OCI-LY1 (cell line): ENCODE measurements at regions not wholly inside any gene's neighbourhood (a gene's known extent, or its start where the extent isn't known, plus 50 kb on each side); places are given as distances from the start of the nearest gene placed in this dataset.

Experiments used
- H2AFZ ChIP-seq: fragments of 200-600 bp; sonication (generic), shearing (Covaris generic); 2 replicates; pipeline ENCODE4 v1.6.0; 2014; ENCODE audit warnings: antibody characterized with exemption, mild to moderate bottlenecking, low read length
- H3F3A ChIP-seq: fragments of 200-600 bp; sonication (generic), shearing (Covaris generic); 2 replicates; pipeline ENCODE4 v1.6.0; 2014; ENCODE audit warnings: mild to moderate bottlenecking, antibody characterized with exemption, low read length, moderate library complexity; ENCODE audit not compliant: insufficient read depth
- H3K27ac ChIP-seq: fragments of 200-600 bp; sonication (generic); 2 replicates; pipeline ENCODE4 v1.5.1; 2014; ENCODE audit warnings: low read length, mixed run types, mild to moderate bottlenecking, low read depth; ENCODE audit not compliant: poor library complexity, severe bottlenecking
- H3K27me3 ChIP-seq: fragments of 200-600 bp; sonication (generic); 2 replicates; pipeline ENCODE4 v1.6.0; 2014; ENCODE audit warnings: antibody characterized with exemption, mild to moderate bottlenecking, low read length, moderate library complexity; ENCODE audit not compliant: insufficient read depth
- H3K36me3 ChIP-seq: fragments of 200-600 bp; sonication (generic); 2 replicates; pipeline ENCODE4 v1.6.1; 2014; ENCODE audit warnings: mild to moderate bottlenecking, antibody characterized with exemption, low read length, moderate library complexity, mixed read lengths; ENCODE audit not compliant: insufficient read depth
- H3K4me1 ChIP-seq: fragments of 200-600 bp; sonication (generic); 2 replicates; pipeline ENCODE4 v1.5.1; 2014; ENCODE audit warnings: mild to moderate bottlenecking, low read length, moderate library complexity; ENCODE audit not compliant: insufficient read depth, severe bottlenecking
- H3K4me2 ChIP-seq: fragments of 200-600 bp; sonication (generic), shearing (Covaris generic); 2 replicates; pipeline ENCODE4 v1.6.1; 2014; ENCODE audit warnings: low read length
- H3K4me3 ChIP-seq: fragments of 200-600 bp; sonication (generic); 2 replicates; pipeline ENCODE4 v1.5.1; 2014; ENCODE audit warnings: low read length, low read depth, mild to moderate bottlenecking, mixed read lengths; ENCODE audit not compliant: poor library complexity, severe bottlenecking
- H3K79me2 ChIP-seq: fragments of 200-600 bp; shearing (Covaris generic); 2 replicates; pipeline ENCODE4 v1.6.1; 2016; ENCODE audit warnings: mixed run types, low read length, mixed read lengths; ENCODE audit not compliant: insufficient read depth
- H3K9ac ChIP-seq: fragments of 200-600 bp; sonication (generic), shearing (Covaris generic); 2 replicates; pipeline ENCODE4 v1.6.1; 2014; ENCODE audit warnings: mild to moderate bottlenecking, low read length, mixed read lengths
- H3K9me2 ChIP-seq: fragments of 200-600 bp; sonication (generic), shearing (Covaris generic); 2 replicates; pipeline ENCODE4 v1.6.1; 2014; ENCODE audit warnings: low read depth, mild to moderate bottlenecking, low read length, mixed read lengths
- H3K9me3 ChIP-seq: fragments of 200-600 bp; shearing (Covaris generic); 2 replicates; pipeline ENCODE4 v1.6.1; 2014; ENCODE audit warnings: low read length, mixed read lengths
- H4K20me1 ChIP-seq: fragments of 200-600 bp; sonication (generic), shearing (Covaris generic); 2 replicates; pipeline ENCODE4 v1.6.0; 2016; ENCODE audit warnings: mild to moderate bottlenecking, low read length; ENCODE audit not compliant: insufficient read depth
- CTCF ChIP-seq: fragments of 200-600 bp; sonication (generic), shearing (Covaris generic); IDR thresholded peaks from 2 replicates; pipeline ENCODE4 v1.5.1; 2017; ENCODE audit warnings: mild to moderate bottlenecking, antibody characterized with exemption, low read length, moderate library complexity, mixed read lengths
- EZH2 ChIP-seq: fragments of 200-600 bp; sonication (generic), shearing (Covaris generic); IDR thresholded peaks from 2 replicates; pipeline ENCODE4 v1.8.0; 2017; ENCODE audit warnings: borderline replicate concordance, mixed run types, mild to moderate bottlenecking, antibody characterized with exemption, low read length, moderate library complexity, mixed read lengths

- H3F3A ChIP-seq: no peaks in the 10 kb centered on the region
- no peaks in the 10 kb centered on the region for H3K27me3 ChIP-seq
- H4K20me1 ChIP-seq: no peaks in the 10 kb centered on the region
- no peak overlapping the region for H2AFZ ChIP-seq
- no peak overlapping the region for H3K4me2 ChIP-seq
- no peak overlapping the region for H3K9ac ChIP-seq
- H3K27ac ChIP-seq: no peak overlapping the region
- no peaks in the 10 kb centered on the region for H3K9me2 ChIP-seq
- no peak overlapping the region for H3K4me3 ChIP-seq
- no peaks in the 10 kb centered on the region for H3K79me2 ChIP-seq
- no peaks in the 10 kb centered on the region for H3K36me3 ChIP-seq
- no peaks in the 10 kb centered on the region for H3K9me3 ChIP-seq
- no peak for TF ChIP-seq CTCF
- TF ChIP-seq EZH2: no peak
- H3K4me1 ChIP-seq: no peaks in the 10 kb centered on the region
These were observed 153.8 kb downstream of the COL6A3 start for GRCh38 chr2:237260039-237260620.

GRCh38 chr2:237260686-237261085 lies 153.3 kb downstream of the COL6A3 start:
- H3F3A ChIP-seq: no peaks in the 10 kb centered on the region
- H3K36me3 ChIP-seq: no peaks in the 10 kb centered on the region
- H3K9me2 ChIP-seq: no peaks in the 10 kb centered on the region
- no peak overlapping the region for H3K4me3 ChIP-seq
- H3K79me2 ChIP-seq: no peaks in the 10 kb centered on the region
- H3K27me3 ChIP-seq: no peaks in the 10 kb centered on the region
- H3K4me1 ChIP-seq: no peaks in the 10 kb centered on the region
- H3K27ac ChIP-seq: no peak overlapping the region
- H3K9me3 ChIP-seq: no peaks in the 10 kb centered on the region
- H3K9ac ChIP-seq: no peak overlapping the region
- H3K4me2 ChIP-seq: no peak overlapping the region
- no peaks in the 10 kb centered on the region for H4K20me1 ChIP-seq
- no peak for TF ChIP-seq CTCF
- no peak for TF ChIP-seq EZH2
- no peak overlapping the region for H2AFZ ChIP-seq

GRCh38 chr2:237261327-237261726 lies 152.6 kb downstream of the COL6A3 start:
- no peaks in the 10 kb centered on the region for H3K79me2 ChIP-seq
- TF ChIP-seq EZH2 (no peak), CTCF (no peak)
- no peaks in the 10 kb centered on the region for H3K27me3 ChIP-seq
- no peak overlapping the region for H2AFZ ChIP-seq
- no peak overlapping the region for H3K9ac ChIP-seq
- no peaks in the 10 kb centered on the region for H3K9me3 ChIP-seq
- H3F3A ChIP-seq: no peaks in the 10 kb centered on the region
- no peak overlapping the region for H3K4me3 ChIP-seq
- H3K4me2 ChIP-seq: no peak overlapping the region
- H3K27ac ChIP-seq: no peak overlapping the region
- H4K20me1 ChIP-seq: no peaks in the 10 kb centered on the region
- H3K36me3 ChIP-seq: no peaks in the 10 kb centered on the region
- H3K9me2 ChIP-seq: no peaks in the 10 kb centered on the region
- H3K4me1 ChIP-seq: no peaks in the 10 kb centered on the region
